ENCODE measurements at regions not wholly inside any gene's neighbourhood (a gene's known extent, or its start where the extent isn't known, plus 50 kb on each side); places are given as distances from the start of the nearest gene placed in this dataset.

DNA sequence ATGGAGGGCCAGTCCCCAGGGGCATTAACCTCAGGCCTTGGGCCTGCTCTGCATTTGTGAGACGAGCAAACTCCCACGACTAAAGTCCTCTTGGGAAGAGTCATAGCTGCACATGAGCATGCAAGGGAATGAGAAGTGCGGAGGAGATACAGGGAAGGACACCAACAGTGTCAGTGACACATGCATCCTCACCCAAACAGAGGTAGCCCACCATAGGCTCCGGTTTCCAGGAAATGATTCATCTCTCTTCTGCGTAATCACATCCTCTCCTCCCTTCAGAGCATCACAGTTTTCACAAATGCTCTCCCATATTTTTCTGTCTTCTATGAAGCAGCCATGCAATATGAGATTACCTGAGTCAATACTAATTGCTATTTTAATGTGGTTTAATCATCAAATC lies 725.7 kb upstream of the GOT2 start:
- no peak overlapping the region for H3K4me2 ChIP-seq
- Mint-ChIP-seq H3K36me3 (ENCODE audit: low read depth) (no peaks in the 10 kb centered on the region), H3K4me3 (no peak overlapping the region), H3K4me1 (no peaks in the 10 kb centered on the region), H3K27ac (no peak overlapping the region), H3K9me3 (no peaks in the 10 kb centered on the region), H3K27me3 (ENCODE audit: insufficient read depth, low read depth, poor library complexity) (no peaks in the 10 kb centered on the region)
- no peaks in the 10 kb centered on the region for H3K27me3 ChIP-seq (ENCODE audit: insufficient read depth)
- H3K4me3 ChIP-seq = no peak overlapping the region
- H3F3A ChIP-seq (replicated peaks; ENCODE audit: low read depth) = no peaks in the 10 kb centered on the region
- TF ChIP-seq, protein P1, sequence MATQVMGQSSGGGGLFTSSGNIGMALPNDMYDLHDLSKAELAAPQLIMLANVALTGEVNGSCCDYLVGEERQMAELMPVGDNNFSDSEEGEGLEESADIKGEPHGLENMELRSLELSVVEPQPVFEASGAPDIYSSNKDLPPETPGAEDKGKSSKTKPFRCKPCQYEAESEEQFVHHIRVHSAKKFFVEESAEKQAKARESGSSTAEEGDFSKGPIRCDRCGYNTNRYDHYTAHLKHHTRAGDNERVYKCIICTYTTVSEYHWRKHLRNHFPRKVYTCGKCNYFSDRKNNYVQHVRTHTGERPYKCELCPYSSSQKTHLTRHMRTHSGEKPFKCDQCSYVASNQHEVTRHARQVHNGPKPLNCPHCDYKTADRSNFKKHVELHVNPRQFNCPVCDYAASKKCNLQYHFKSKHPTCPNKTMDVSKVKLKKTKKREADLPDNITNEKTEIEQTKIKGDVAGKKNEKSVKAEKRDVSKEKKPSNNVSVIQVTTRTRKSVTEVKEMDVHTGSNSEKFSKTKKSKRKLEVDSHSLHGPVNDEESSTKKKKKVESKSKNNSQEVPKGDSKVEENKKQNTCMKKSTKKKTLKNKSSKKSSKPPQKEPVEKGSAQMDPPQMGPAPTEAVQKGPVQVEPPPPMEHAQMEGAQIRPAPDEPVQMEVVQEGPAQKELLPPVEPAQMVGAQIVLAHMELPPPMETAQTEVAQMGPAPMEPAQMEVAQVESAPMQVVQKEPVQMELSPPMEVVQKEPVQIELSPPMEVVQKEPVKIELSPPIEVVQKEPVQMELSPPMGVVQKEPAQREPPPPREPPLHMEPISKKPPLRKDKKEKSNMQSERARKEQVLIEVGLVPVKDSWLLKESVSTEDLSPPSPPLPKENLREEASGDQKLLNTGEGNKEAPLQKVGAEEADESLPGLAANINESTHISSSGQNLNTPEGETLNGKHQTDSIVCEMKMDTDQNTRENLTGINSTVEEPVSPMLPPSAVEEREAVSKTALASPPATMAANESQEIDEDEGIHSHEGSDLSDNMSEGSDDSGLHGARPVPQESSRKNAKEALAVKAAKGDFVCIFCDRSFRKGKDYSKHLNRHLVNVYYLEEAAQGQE (IDR thresholded peaks at IDR 0.05; ENCODE audit: unreplicated experiment) = no peak
- no peak for TF ChIP-seq JUNB (IDR thresholded peaks at IDR 0.05; ENCODE audit: unreplicated experiment)
- no peak for TF ChIP-seq CREB1 (CRISPR knock-in tag; IDR thresholded peaks at IDR 0.05; ENCODE audit: low read depth)
- no peak for TF ChIP-seq ZNF114 (CRISPR knock-in tag; IDR thresholded peaks at IDR 0.05)
- TF ChIP-seq ZNF331 (CRISPR knock-in tag; IDR thresholded peaks at IDR 0.05; ENCODE audit: low read depth) = no peak
- no peak for TF ChIP-seq EZH2 (IDR thresholded peaks at IDR 0.05; ENCODE audit: low read depth, unreplicated experiment)
- no peak for TF ChIP-seq EZH2phosphoT487 (IDR thresholded peaks at IDR 0.05; ENCODE audit: unreplicated experiment)
- TF ChIP-seq NANOG (IDR thresholded peaks at IDR 0.05; ENCODE audit: borderline replicate concordance) = no peak
- TF ChIP-seq, protein P2, sequence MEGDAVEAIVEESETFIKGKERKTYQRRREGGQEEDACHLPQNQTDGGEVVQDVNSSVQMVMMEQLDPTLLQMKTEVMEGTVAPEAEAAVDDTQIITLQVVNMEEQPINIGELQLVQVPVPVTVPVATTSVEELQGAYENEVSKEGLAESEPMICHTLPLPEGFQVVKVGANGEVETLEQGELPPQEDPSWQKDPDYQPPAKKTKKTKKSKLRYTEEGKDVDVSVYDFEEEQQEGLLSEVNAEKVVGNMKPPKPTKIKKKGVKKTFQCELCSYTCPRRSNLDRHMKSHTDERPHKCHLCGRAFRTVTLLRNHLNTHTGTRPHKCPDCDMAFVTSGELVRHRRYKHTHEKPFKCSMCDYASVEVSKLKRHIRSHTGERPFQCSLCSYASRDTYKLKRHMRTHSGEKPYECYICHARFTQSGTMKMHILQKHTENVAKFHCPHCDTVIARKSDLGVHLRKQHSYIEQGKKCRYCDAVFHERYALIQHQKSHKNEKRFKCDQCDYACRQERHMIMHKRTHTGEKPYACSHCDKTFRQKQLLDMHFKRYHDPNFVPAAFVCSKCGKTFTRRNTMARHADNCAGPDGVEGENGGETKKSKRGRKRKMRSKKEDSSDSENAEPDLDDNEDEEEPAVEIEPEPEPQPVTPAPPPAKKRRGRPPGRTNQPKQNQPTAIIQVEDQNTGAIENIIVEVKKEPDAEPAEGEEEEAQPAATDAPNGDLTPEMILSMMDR (conservative IDR thresholded peaks at IDR 0.05; ENCODE audit: low read depth in 2 of 2) = no peak
- TF ChIP-seq ETS1 (IDR thresholded peaks at IDR 0.05) = no peak
- TF ChIP-seq POLR2AphosphoS5 (IDR thresholded peaks at IDR 0.05; ENCODE audit: low read depth) = no peak
- TF ChIP-seq STAT1 (IDR thresholded peaks at IDR 0.05; ENCODE audit: unreplicated experiment) = no peak
- TF ChIP-seq ZNF462 (CRISPR knock-in tag; IDR thresholded peaks at IDR 0.05) = no peak
- no peaks in the 10 kb centered on the region for H4K20me1 ChIP-seq (replicated peaks; ENCODE audit: insufficient read depth)
- H3K4me1 ChIP-seq (ENCODE audit: insufficient read depth) = no peaks in the 10 kb centered on the region
- H3K36me3 ChIP-seq (ENCODE audit: insufficient read depth) = no peaks in the 10 kb centered on the region
- H3K79me2 ChIP-seq (replicated peaks; ENCODE audit: insufficient read depth) = no peaks in the 10 kb centered on the region
- no peak for DNase-seq (ENCODE audit: low spot score)
- H3K27ac ChIP-seq (ENCODE audit: low read depth) = no peak overlapping the region
- H3K9me2 ChIP-seq (ENCODE audit: insufficient read depth) = no peaks in the 10 kb centered on the region
- ATAC-seq = no peak
- no peak overlapping the region for H2AFZ ChIP-seq
